ENCODE measurements at regions not wholly inside any gene's neighbourhood (a gene's known extent, or its start where the extent isn't known, plus 50 kb on each side); places are given as distances from the start of the nearest gene placed in this dataset.

GRCh38 chr20:55135923-55136322, 660.5 kb downstream of the DOK5 start:
- Histone ChIP-seq H3K4me2 (ENCODE audit: insufficient read depth, insufficient read length, low read length) (no peak overlapping the region), H3K14ac (ENCODE audit: insufficient read depth, low read length) (no peak overlapping the region), H3K4me1 (ENCODE audit: insufficient read depth, low read length) (no peaks in the 10 kb centered on the region), H3K9ac (ENCODE audit: extremely low read depth, insufficient read length, low read length) (no peak overlapping the region), H2BK120ac (ENCODE audit: low read depth, low read length, poor library complexity, severe bottlenecking) (no peak overlapping the region), H2BK5ac (ENCODE audit: insufficient read length, low read length) (no peak overlapping the region), H2BK20ac (ENCODE audit: low read depth, low read length, poor library complexity, severe bottlenecking) (no peak overlapping the region), H3K79me1 (ENCODE audit: insufficient read depth, low read depth, low read length, poor library complexity, severe bottlenecking) (no peaks in the 10 kb centered on the region), H3K27ac (ENCODE audit: insufficient read length, low read depth, low read length) (no peak overlapping the region), H3K9me3 (ENCODE audit: control insufficient read depth, low read depth, low read length) (no peaks in the 10 kb centered on the region), H4K5ac (ENCODE audit: insufficient read length, low read depth, low read length) (no peak overlapping the region), H3K23ac (ENCODE audit: insufficient read length, low read depth, low read length) (no peak overlapping the region), H2BK12ac (ENCODE audit: insufficient read length, low read depth, low read length) (no peak overlapping the region), H3K18ac (ENCODE audit: insufficient read length, low read depth, low read length) (no peak overlapping the region), H3K23me2 (ENCODE audit: insufficient read length, low read depth, low read length, poor library complexity, severe bottlenecking) (no peaks in the 10 kb centered on the region), H2BK15ac (ENCODE audit: low read depth, low read length) (no peak overlapping the region), H2AFZ (ENCODE audit: low read length) (no peak overlapping the region), H3K56ac (ENCODE audit: insufficient read length, low read depth, low read length) (no peak overlapping the region), H4K20me1 (ENCODE audit: control insufficient read depth, insufficient read depth, insufficient read length) (no peaks in the 10 kb centered on the region), H4K91ac (ENCODE audit: insufficient read length, low read depth, low read length) (no peak overlapping the region), H2AK5ac (ENCODE audit: insufficient read length, low read length) (no peak overlapping the region), H3K79me2 (ENCODE audit: insufficient read depth, low read length) (no peaks in the 10 kb centered on the region), H3T11ph (ENCODE audit: low read length) (no peak overlapping the region), H3K4ac (ENCODE audit: low read depth, low read length) (no peak overlapping the region), H3K27me3 (ENCODE audit: insufficient read depth, low read length) (no peaks in the 10 kb centered on the region), H4K8ac (replicated peaks; ENCODE audit: insufficient read length, low read depth, low read length) (no peak overlapping the region)
- no CpG with 5 or more reads among the region's 3 CpGs for WGBS (ENCODE audit: extremely low coverage, insufficient read length, low lambda C conversion rate)
- TF ChIP-seq CTCF (conservative IDR thresholded peaks at IDR 0.05): no peak
- no peak overlapping the region for H3K4me3 Mint-ChIP-seq
- H3K4me1 Mint-ChIP-seq: no peaks in the 10 kb centered on the region
- H3K9me3 Mint-ChIP-seq: no peaks in the 10 kb centered on the region; a peak in 1 of 5 replicates
- H3K27me3 Mint-ChIP-seq (ENCODE audit: low read depth): no peaks in the 10 kb centered on the region; the same call in 1 of the 2 replicates
- no peak overlapping the region for H3K27ac Mint-ChIP-seq
- no peak for DNase-seq
- no peaks in the 10 kb centered on the region; a peak in 1 of 7 replicates for H3K36me3 Mint-ChIP-seq (ENCODE audit: insufficient read depth in 1 of 3, low read depth in 3 of 3)

Measured in H9 (cell line).